A549 (cell line): ENCODE measurements at regions not wholly inside any gene's neighbourhood (a gene's known extent, or its start where the extent isn't known, plus 50 kb on each side); places are given as distances from the start of the nearest gene placed in this dataset.

Experiments
- ATAC-seq, 2 experiments: fragments of 200-7000 bp in 1 of 2; fragments of >200 bp in 1 of 2; cut with Nextera tagmentation in 1 of 2; cut with Tn5 transposase in 1 of 2; 3 replicates each; pipeline versions ENCODE4 v1.8.0 to v1.9.1; 2018 to 2020; ENCODE audit warnings: mild to moderate bottlenecking in 1 of 2, moderate library complexity in 1 of 2
- CTCF ChIA-PET: fragments of 300-600 bp; sonication (Branson Sonifier 250); formaldehyde crosslinking; extraction: SDS; loops from one replicate; lab custom pipeline; 2021; ENCODE audit warnings: antibody characterized with exemption, inconsistent platforms; lab: Yijun Ruan, JAX
- POLR2A ChIA-PET: fragments of 350-600 bp; formaldehyde crosslinking; extraction: SDS; loops from one replicate; lab custom pipeline; 2021; ENCODE audit warnings: antibody characterized with exemption, inconsistent platforms; lab: Yijun Ruan, JAX
- DNase-seq, 2 experiments: peaks; one replicate each; pipeline versions ENCODE4 v3.0.0 to v3.0.0-alpha.2; 2011 to 2016; ENCODE audit warnings: low read depth in 1 of 2, low spot score in 1 of 2
- FAIRE-seq: peaks from 2 replicates; lab custom pipeline; 2011; peaks lifted over from hg19 to GRCh38; lab: Jason Lieb, UNC
- H3K27ac ChIP-seq, 2 experiments: fragments of >200 bp; sonication (Bioruptor Twin); formaldehyde crosslinking; 3 replicates each; pipeline ENCODE4 v1.5.1; 2016 to 2017
- H3K4me1 ChIP-seq: fragments of >200 bp; sonication (Bioruptor Twin); formaldehyde crosslinking; 3 replicates; pipeline ENCODE4 v1.6.1; 2016
- H3K4me2 ChIP-seq: fragments of >200 bp; sonication (Bioruptor Twin); formaldehyde crosslinking; 3 replicates; pipeline ENCODE4 v1.6.1; 2016
- H3K4me3 ChIP-seq: fragments of >200 bp; sonication (Bioruptor Twin); formaldehyde crosslinking; 3 replicates; pipeline ENCODE4 v1.5.1; 2016
- H3K9me3 ChIP-seq: fragments of >200 bp; sonication (Bioruptor Twin); formaldehyde crosslinking; 3 replicates; pipeline ENCODE4 v1.6.1; 2016
- BHLHE40 ChIP-seq: IDR thresholded peaks from 2 replicates; pipeline ENCODE4 v1.6.1; 2012; ENCODE audit warnings: low read depth, low read length, inconsistent platforms
- CBX8 ChIP-seq: fragments of 200-600 bp; sonication (generic); IDR thresholded peaks from 2 replicates; pipeline ENCODE4 v1.6.1; 2016
- CEBPB ChIP-seq, 2 experiments: fragments of >200 bp in 1 of 2; sonication (Bioruptor Twin) in 1 of 2; formaldehyde crosslinking in 1 of 2; IDR thresholded peaks; 2 replicates each; pipeline ENCODE4 v1.6.1; 2012 to 2016
- E2F6 ChIP-seq: IDR thresholded peaks from 2 replicates; pipeline ENCODE4 v1.6.1; 2012; ENCODE audit warnings: low read depth, borderline replicate concordance
- ELK1 ChIP-seq: fragments of 150-350 bp; IDR thresholded peaks from 2 replicates; pipeline ENCODE4 v1.6.1; 2014; ENCODE audit warnings: low read depth, mild to moderate bottlenecking, low read length
- EP300 ChIP-seq, 2 experiments: fragments of >200 bp; sonication (Bioruptor Twin); formaldehyde crosslinking; IDR thresholded peaks; 2 replicates in 1 of 2; 3 replicates in 1 of 2; pipeline ENCODE4 v1.6.1; 2016 to 2017
- ESRRA ChIP-seq: fragments of 150-350 bp; IDR thresholded peaks from 2 replicates; pipeline ENCODE4 v1.6.1; 2014; ENCODE audit warnings: mild to moderate bottlenecking, low read length, borderline replicate concordance
- FOXS1 ChIP-seq: fragments of 250-450 bp; sonication (Bioruptor Pico); IDR thresholded peaks from 2 replicates; pipeline ENCODE4 v1.5.0; 2020; ENCODE audit warnings: mild to moderate bottlenecking, moderate library complexity
- HDAC2 ChIP-seq: fragments of 200-600 bp; sonication (generic); IDR thresholded peaks from 2 replicates; pipeline ENCODE4 v1.6.1; 2016
- HEYL ChIP-seq: fragments of 250-450 bp; sonication (Bioruptor Pico); IDR thresholded peaks from 2 replicates; pipeline ENCODE4 v1.8.0; 2021; ENCODE audit warnings: mild to moderate bottlenecking, moderate library complexity
- HMGXB4 ChIP-seq: fragments of 250-450 bp; sonication (Bioruptor Pico); IDR thresholded peaks from 2 replicates; pipeline ENCODE4 v1.5.0; 2021; ENCODE audit warnings: mild to moderate bottlenecking, moderate library complexity, borderline replicate concordance
- HOXA7 ChIP-seq: fragments of 250-450 bp; sonication (Bioruptor Pico); IDR thresholded peaks from 2 replicates; pipeline ENCODE4 v1.5.0; 2020; ENCODE audit warnings: mild to moderate bottlenecking, moderate library complexity
- HOXB5 ChIP-seq: fragments of 250-450 bp; sonication (Bioruptor Pico); IDR thresholded peaks from 2 replicates; pipeline ENCODE4 v1.5.0; 2020; ENCODE audit warnings: mild to moderate bottlenecking, moderate library complexity
- KDM5A ChIP-seq: fragments of 200-600 bp; sonication (generic); IDR thresholded peaks from 2 replicates; pipeline ENCODE4 v1.6.1; 2016; ENCODE audit warnings: antibody characterized with exemption, mild to moderate bottlenecking
- NR3C1 ChIP-seq: fragments of >200 bp; sonication (Bioruptor Twin); formaldehyde crosslinking; IDR thresholded peaks from 3 replicates; pipeline ENCODE4 v1.6.1; 2017
- PBX3 ChIP-seq: IDR thresholded peaks from 2 replicates; pipeline ENCODE4 v1.6.1; 2012
- POLR2A ChIP-seq: IDR thresholded peaks from 2 replicates; pipeline ENCODE4 v1.6.1; 2012; ENCODE audit warnings: mild to moderate bottlenecking, low read length
- POLR2AphosphoS2 ChIP-seq: conservative IDR thresholded peaks from 2 replicates; pipeline ENCODE4 v1.6.1; 2012; ENCODE audit warnings: low read length, improper control_type of control experiment, inconsistent platforms
- RCOR1 ChIP-seq: fragments of 150-350 bp; IDR thresholded peaks from 2 replicates; pipeline ENCODE4 v1.6.1; 2014; ENCODE audit warnings: antibody characterized with exemption, low read length, low read depth
- RFX5 ChIP-seq: fragments of 450-650 bp; IDR thresholded peaks from 2 replicates; pipeline ENCODE4 v1.7.1; 2014; ENCODE audit warnings: antibody characterized with exemption, mild to moderate bottlenecking, moderate library complexity
- RNF2 ChIP-seq: fragments of 200-600 bp; sonication (generic); IDR thresholded peaks from 2 replicates; pipeline ENCODE4 v1.6.1; 2016; ENCODE audit warnings: low read depth, mild to moderate bottlenecking, antibody characterized with exemption, moderate library complexity, borderline replicate concordance
- SMC3 ChIP-seq: fragments of >200 bp; sonication (Bioruptor Twin); formaldehyde crosslinking; IDR thresholded peaks from 3 replicates; pipeline ENCODE4 v1.6.1; 2018; ENCODE audit warnings: inconsistent platforms
- TP53 ChIP-seq: fragments of 250-450 bp; sonication (Bioruptor Pico); IDR thresholded peaks from 2 replicates; pipeline ENCODE4 v1.5.0; 2021; ENCODE audit warnings: mild to moderate bottlenecking, moderate library complexity
- USF2 ChIP-seq: fragments of 450-650 bp; IDR thresholded peaks from 2 replicates; pipeline ENCODE4 v1.6.1; 2014; ENCODE audit warnings: antibody characterized with exemption
- ZFP36 ChIP-seq: fragments of 450-650 bp; IDR thresholded peaks from 2 replicates; pipeline ENCODE4 v1.6.1; 2014; ENCODE audit warnings: borderline replicate concordance; ENCODE audit not compliant: partially characterized antibody
- whole genome bisulfite sequencing: methylation state at CpG from one replicate; pipeline ENCODE4 v1.1.6; 2017; ENCODE audit errors: missing lambda C conversion rate; 5-methylcytosine and 5-hydroxymethylcytosine counted together

- no peak for DNase-seq
- ChIA-PET POLR2A (no interaction called here), CTCF (no interaction called here)
- no peak overlapping the region for H3K27ac ChIP-seq
- H3K9me3 ChIP-seq, result no peaks in the 10 kb centered on the region
- H3K4me3 ChIP-seq, result no peak overlapping the region
- TF ChIP-seq POLR2AphosphoS2, result no peak
- no peak for TF ChIP-seq USF2
- no peak for TF ChIP-seq HMGXB4 (CRISPR knock-in tag)
- no peak for TF ChIP-seq ESRRA
- no peak for TF ChIP-seq HEYL (CRISPR knock-in tag)
- TF ChIP-seq RFX5, result no peak
- no peak for TF ChIP-seq RNF2
- no peak for TF ChIP-seq EP300 (IDR thresholded peaks at IDR 0.05)
- no peak overlapping the region for H3K4me2 ChIP-seq
- FAIRE-seq, result no peak
- no peak for ATAC-seq
- WGBS, result 4% methylated on average over 11 of the region's 11 CpGs
- no peaks in the 10 kb centered on the region for H3K4me1 ChIP-seq
Observed at GRCh38 chr9:87255431-87256155, 242.1 kb upstream of the DAPK1 start.

GRCh38 chr9:87256973-87257372 is 240.7 kb upstream of the DAPK1 start:
- DNase-seq (no peak), ATAC-seq (no peak), FAIRE-seq (no peak)
- POLR2A ChIA-PET, result no interaction called here
- Histone ChIP-seq H3K4me2 (no peak overlapping the region), H3K4me3 (no peak overlapping the region), H3K4me1 (no peaks in the 10 kb centered on the region), H3K9me3 (no peaks in the 10 kb centered on the region), H3K27ac (no peak overlapping the region)
- CTCF ChIA-PET, result no interaction called here
- TF ChIP-seq PBX3 (no peak), HDAC2 (no peak), HOXB5 (no peak), SMC3 (no peak), E2F6 (no peak), KDM5A (no peak), CBX8 (no peak), ELK1 (no peak), CEBPB (IDR thresholded peaks at IDR 0.05) (no peak), ZFP36 (no peak), RCOR1 (no peak), HOXA7 (CRISPR knock-in tag) (no peak), HMGXB4 (CRISPR knock-in tag) (no peak), FOXS1 (CRISPR knock-in tag) (no peak), POLR2A (no peak), TP53 (no peak), BHLHE40 (no peak), NR3C1 (no peak)
